T-helper 17 cell (primary cell): ENCODE measurements at regions not wholly inside any gene's neighbourhood (a gene's known extent, or its start where the extent isn't known, plus 50 kb on each side); places are given as distances from the start of the nearest gene placed in this dataset.
"Not testable (repeated sequence)": the region's sequence is repeated elsewhere in the genome, so short reads cannot be mapped to it uniquely, and the experiment has no call there.

Experiments
- ATAC-seq: fragments of 150-1000 bp; cut with Tn5 transposase; 2 replicates; pipeline ENCODE4 v1.10.0; 2021; ENCODE audit warnings: mild to moderate bottlenecking, moderate library complexity
- DNase-seq, 3 donors: peaks; one replicate each; pipeline versions ENCODE4 v3.0.0 to v3.0.0-alpha.2; 2020 to 2021
- H3K9me3 ChIP-seq: one replicate; pipeline ENCODE4 v1.7.0; 2013; ENCODE audit warnings: low read length, mild to moderate bottlenecking; ENCODE audit not compliant: control insufficient read depth, poor library complexity, severe bottlenecking
- H3K27ac Mint-ChIP-seq: one replicate; pipeline ENCODE4 v1.8.0; 2022; ENCODE audit warnings: mild to moderate bottlenecking, moderate library complexity, mixed read lengths
- H3K27me3 Mint-ChIP-seq: one replicate; pipeline ENCODE4 v1.8.0; 2022; ENCODE audit warnings: mixed read lengths
- H3K36me3 Mint-ChIP-seq: one replicate; pipeline ENCODE4 v1.8.0; 2022; ENCODE audit warnings: low read depth, mixed read lengths
- H3K4me1 Mint-ChIP-seq: one replicate; pipeline ENCODE4 v1.8.0; 2022; ENCODE audit warnings: mild to moderate bottlenecking, mixed read lengths
- H3K4me3 Mint-ChIP-seq: one replicate; pipeline ENCODE4 v1.8.0; 2022; ENCODE audit warnings: mild to moderate bottlenecking, moderate library complexity, mixed read lengths

GRCh38 chr13:76279766-76280165 lies 606.4 kb downstream of the KCTD12 start:
- ATAC-seq, DNase-seq, H3K9me3 ChIP-seq, H3K27me3 Mint-ChIP-seq, H3K36me3 Mint-ChIP-seq, H3K4me3 Mint-ChIP-seq, H3K27ac Mint-ChIP-seq, H3K4me1 Mint-ChIP-seq: not testable (repeated sequence)

DNA sequence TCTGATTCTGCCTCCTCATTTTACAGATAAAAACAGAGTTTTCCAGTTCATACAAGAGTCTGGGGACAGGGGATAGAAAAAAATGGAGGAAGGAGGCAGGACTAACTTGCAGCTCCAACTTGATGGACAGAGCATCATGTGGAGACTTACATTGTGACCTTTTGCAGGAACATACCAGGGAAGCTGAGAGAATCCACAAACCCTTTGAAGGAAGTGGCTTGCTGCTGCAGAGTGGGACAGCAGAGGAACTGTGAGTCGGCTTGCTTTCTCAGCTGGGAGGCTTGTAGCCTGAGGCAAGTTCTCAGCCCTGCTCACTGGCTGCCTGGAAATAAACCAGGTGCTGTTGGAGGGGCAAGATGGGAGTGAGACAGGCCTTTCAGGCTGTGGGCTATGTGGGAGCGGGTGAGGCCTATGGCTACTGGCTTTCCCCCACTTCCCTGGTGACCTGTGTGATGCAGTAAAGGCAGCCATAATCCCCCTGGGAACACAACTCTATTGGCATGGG lies 614.4 kb downstream of the KCTD12 start:
- H3K4me3 Mint-ChIP-seq: no peak overlapping the region
- H3K27ac Mint-ChIP-seq: no peak overlapping the region
- H3K9me3 ChIP-seq: no peaks in the 10 kb centered on the region
- ATAC-seq: no peak
- no peaks in the 10 kb centered on the region for H3K27me3 Mint-ChIP-seq
- no peaks in the 10 kb centered on the region for H3K36me3 Mint-ChIP-seq
- H3K4me1 Mint-ChIP-seq: no peaks in the 10 kb centered on the region
- no peak for DNase-seq

- not testable (repeated sequence) for H3K4me3 Mint-ChIP-seq, DNase-seq, H3K9me3 ChIP-seq, H3K27ac Mint-ChIP-seq, H3K27me3 Mint-ChIP-seq, H3K4me1 Mint-ChIP-seq, H3K36me3 Mint-ChIP-seq, ATAC-seq
Observed at GRCh38 chr13:76268307-76268706, 617.9 kb downstream of the KCTD12 start.

- H3K9me3 ChIP-seq: no peaks in the 10 kb centered on the region
- Mint-ChIP-seq H3K27ac (no peak overlapping the region), H3K4me3 (no peak overlapping the region), H3K36me3 (no peaks in the 10 kb centered on the region), H3K27me3 (no peaks in the 10 kb centered on the region), H3K4me1 (no peaks in the 10 kb centered on the region)
- ATAC-seq (no peak), DNase-seq (no peak)
Observed at GRCh38 chr13:76267216-76267615, 619.0 kb downstream of the KCTD12 start.

- H3K4me3 Mint-ChIP-seq: no peak overlapping the region
- no peaks in the 10 kb centered on the region for H3K36me3 Mint-ChIP-seq
- no peaks in the 10 kb centered on the region for H3K27me3 Mint-ChIP-seq
- no peaks in the 10 kb centered on the region for H3K4me1 Mint-ChIP-seq
- no peak overlapping the region for H3K27ac Mint-ChIP-seq
- no peaks in the 10 kb centered on the region for H3K9me3 ChIP-seq
- ATAC-seq: no peak
- no peak for DNase-seq
Observed at GRCh38 chr13:76266561-76266960, 619.6 kb downstream of the KCTD12 start.

GRCh38 chr13:76250211-76250610 lies 614.1 kb downstream of the LMO7 start:
- ATAC-seq: no peak
- H3K36me3 Mint-ChIP-seq: no peaks in the 10 kb centered on the region
- H3K4me3 Mint-ChIP-seq: no peak overlapping the region
- DNase-seq: no peak
- no peaks in the 10 kb centered on the region for H3K4me1 Mint-ChIP-seq
- no peaks in the 10 kb centered on the region for H3K27me3 Mint-ChIP-seq
- H3K9me3 ChIP-seq: peaks cover 3% of the 10 kb centered on the region
- H3K27ac Mint-ChIP-seq: no peak overlapping the region

DNA sequence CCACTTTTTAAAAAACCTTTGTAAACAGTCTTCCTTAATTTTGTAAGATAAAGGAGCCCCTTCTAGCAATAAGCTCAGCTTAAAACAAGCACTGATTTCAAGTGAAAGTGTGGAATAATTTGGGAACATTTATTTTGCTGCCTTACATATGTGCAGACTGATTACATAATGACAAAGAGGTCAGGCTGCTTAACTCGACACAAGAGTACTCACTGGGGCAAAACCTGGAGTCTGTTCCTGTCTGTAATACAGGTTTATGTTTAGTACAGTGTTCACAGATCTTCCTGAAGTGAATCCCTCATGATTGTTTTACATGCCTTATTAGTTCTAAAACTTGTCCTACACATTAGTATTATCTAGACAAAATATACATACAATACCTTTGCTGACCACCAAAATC lies 609.8 kb downstream of the LMO7 start:
- Mint-ChIP-seq H3K27me3 (peaks cover 5% of the 10 kb centered on the region), H3K27ac (no peak overlapping the region), H3K36me3 (no peaks in the 10 kb centered on the region), H3K4me1 (no peaks in the 10 kb centered on the region), H3K4me3 (no peak overlapping the region)
- ATAC-seq (no peak), DNase-seq (no peak)
- no peaks in the 10 kb centered on the region for H3K9me3 ChIP-seq

DNA sequence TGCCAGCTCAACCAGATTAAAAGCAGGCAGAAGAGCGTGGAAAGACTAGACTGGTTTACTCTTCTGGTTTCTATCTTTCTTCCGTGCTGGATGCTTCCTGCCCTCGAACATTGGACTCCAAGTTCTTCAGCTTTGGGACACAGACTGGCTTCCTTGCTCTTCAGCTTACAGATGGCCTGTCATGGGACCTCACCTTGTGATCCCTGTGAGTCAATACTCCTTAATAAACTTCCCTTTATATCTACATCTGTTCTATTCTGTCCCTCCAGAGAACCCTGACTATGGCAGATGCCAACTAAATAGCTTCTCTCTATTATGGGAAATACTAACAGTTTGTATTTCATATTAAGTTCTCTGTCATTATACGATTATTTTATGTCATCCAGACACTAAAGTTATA lies 609.1 kb downstream of the LMO7 start:
- Mint-ChIP-seq H3K27ac (no peak overlapping the region), H3K27me3 (peaks cover 5% of the 10 kb centered on the region), H3K4me3 (no peak overlapping the region), H3K36me3 (no peaks in the 10 kb centered on the region), H3K4me1 (no peaks in the 10 kb centered on the region)
- no peak for ATAC-seq
- no peaks in the 10 kb centered on the region for H3K9me3 ChIP-seq
- no peak for DNase-seq

- ATAC-seq, H3K9me3 ChIP-seq, H3K36me3 Mint-ChIP-seq, H3K4me1 Mint-ChIP-seq, H3K27me3 Mint-ChIP-seq, DNase-seq, H3K4me3 Mint-ChIP-seq: not testable (repeated sequence)
- peak overlapping the region; percentile 34 for H3K27ac Mint-ChIP-seq
Observed at GRCh38 chr13:76243120-76243519, 607.0 kb downstream of the LMO7 start.

GRCh38 chr13:76239031-76239680 lies 603.0 kb downstream of the LMO7 start:
- DNase-seq (no peak), ATAC-seq (no peak)
- Mint-ChIP-seq H3K27me3 (peaks cover 5% of the 10 kb centered on the region), H3K4me1 (no peaks in the 10 kb centered on the region), H3K36me3 (no peaks in the 10 kb centered on the region), H3K4me3 (no peak overlapping the region), H3K27ac (no peak overlapping the region)
- no peaks in the 10 kb centered on the region for H3K9me3 ChIP-seq

DNA sequence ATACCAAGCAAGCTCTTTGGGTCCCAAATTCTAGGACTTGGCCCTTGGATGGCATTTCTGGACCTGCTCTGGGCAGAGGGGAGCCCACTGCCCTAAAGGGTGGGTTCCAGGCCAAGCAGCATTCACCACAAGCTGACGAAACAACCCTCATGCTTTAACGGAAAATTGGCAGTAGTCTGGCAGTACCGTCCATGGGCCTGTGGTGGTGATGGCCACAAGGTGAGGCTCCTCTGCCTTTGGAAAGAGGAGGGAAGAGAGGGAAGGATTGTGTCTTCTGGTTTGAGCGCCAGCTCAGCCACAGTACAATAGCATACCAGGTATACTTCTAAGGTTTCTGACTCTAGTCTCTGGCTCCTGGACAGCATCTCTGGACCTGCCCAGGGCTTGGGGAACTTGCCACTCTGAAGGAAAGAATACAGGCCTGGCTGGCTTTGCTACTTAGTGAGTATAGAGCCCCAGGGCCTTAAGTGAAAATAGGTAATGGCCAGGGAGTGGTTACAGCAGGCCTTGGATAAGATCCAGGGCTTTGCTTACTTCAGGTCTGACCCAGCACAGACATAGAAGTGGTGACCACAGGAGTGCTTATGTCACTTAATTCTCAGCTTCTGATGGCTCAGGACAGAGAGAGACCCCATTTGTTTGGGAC lies 595.5 kb downstream of the LMO7 start:
- DNase-seq (no peak), ATAC-seq (no peak)
- no peaks in the 10 kb centered on the region for H3K4me1 Mint-ChIP-seq
- H3K36me3 Mint-ChIP-seq: no peaks in the 10 kb centered on the region
- no peak overlapping the region for H3K27ac Mint-ChIP-seq
- H3K9me3 ChIP-seq: no peaks in the 10 kb centered on the region
- no peak overlapping the region for H3K4me3 Mint-ChIP-seq
- H3K27me3 Mint-ChIP-seq: no peaks in the 10 kb centered on the region

GRCh38 chr13:76229281-76229680 lies 593.2 kb downstream of the LMO7 start:
- Mint-ChIP-seq H3K27me3 (no peaks in the 10 kb centered on the region), H3K36me3 (no peaks in the 10 kb centered on the region), H3K27ac (no peak overlapping the region), H3K4me3 (no peak overlapping the region), H3K4me1 (no peaks in the 10 kb centered on the region)
- ATAC-seq (no peak), DNase-seq (no peak)
- no peaks in the 10 kb centered on the region for H3K9me3 ChIP-seq

GRCh38 chr13:76226941-76227340 lies 590.8 kb downstream of the LMO7 start:
- Mint-ChIP-seq H3K4me1 (no peaks in the 10 kb centered on the region), H3K36me3 (no peaks in the 10 kb centered on the region), H3K4me3 (no peak overlapping the region), H3K27ac (no peak overlapping the region), H3K27me3 (no peaks in the 10 kb centered on the region)
- ATAC-seq (no peak), DNase-seq (no peak)
- no peaks in the 10 kb centered on the region for H3K9me3 ChIP-seq
